Smooth muscle cell (in vitro differentiated cells): ENCODE measurements at regions not wholly inside any gene's neighbourhood (a gene's known extent, or its start where the extent isn't known, plus 50 kb on each side); places are given as distances from the start of the nearest gene placed in this dataset.

Source experiments
- DNase-seq: peaks from one replicate; lab custom pipeline; 2025; ENCODE audit not compliant: unreplicated experiment; lab: John Stamatoyannopoulos, UW
- H2AFZ ChIP-seq: fragments of 200-600 bp; sonication (generic); 2 replicates; pipeline ENCODE4 v1.6.0; 2016; ENCODE audit warnings: antibody characterized with exemption, low read depth, mild to moderate bottlenecking
- H3F3A ChIP-seq: fragments of 200-600 bp; sonication (generic); 2 replicates; pipeline ENCODE4 v1.6.0; 2017; ENCODE audit warnings: antibody characterized with exemption, low read depth
- H3K27ac ChIP-seq: fragments of 200-600 bp; sonication (generic); 2 replicates; pipeline ENCODE4 v1.5.1; 2016; ENCODE audit warnings: low read depth, mild to moderate bottlenecking
- H3K27me3 ChIP-seq: fragments of 200-600 bp; sonication (generic); 2 replicates; pipeline ENCODE4 v1.6.1; 2016; ENCODE audit warnings: low read depth, mild to moderate bottlenecking
- H3K36me3 ChIP-seq: fragments of 200-600 bp; sonication (generic); 2 replicates; pipeline ENCODE4 v1.5.1; 2016; ENCODE audit warnings: low read depth
- H3K4me1 ChIP-seq: fragments of 200-600 bp; sonication (generic); 2 replicates; pipeline ENCODE4 v1.5.1; 2016; ENCODE audit warnings: low read depth
- H3K4me2 ChIP-seq: fragments of 200-600 bp; sonication (generic); 2 replicates; pipeline ENCODE4 v1.6.0; 2016; ENCODE audit warnings: mild to moderate bottlenecking
- H3K4me3 ChIP-seq: fragments of 200-600 bp; sonication (generic); 2 replicates; pipeline ENCODE4 v1.5.1; 2016; ENCODE audit warnings: mild to moderate bottlenecking
- H3K79me2 ChIP-seq: fragments of 200-600 bp; sonication (generic); 2 replicates; pipeline ENCODE4 v1.6.0; 2016; ENCODE audit warnings: low read depth, mild to moderate bottlenecking
- H3K9ac ChIP-seq: fragments of 200-600 bp; sonication (generic); 2 replicates; pipeline ENCODE4 v1.6.0; 2016; ENCODE audit warnings: low read depth
- H3K9me3 ChIP-seq: fragments of 200-600 bp; sonication (generic); replicated peaks from 2 replicates; pipeline ENCODE4 v1.5.1; 2016; ENCODE audit warnings: low read depth
- H4K20me1 ChIP-seq: fragments of 200-600 bp; sonication (generic); 2 replicates; pipeline ENCODE4 v1.6.0; 2016; ENCODE audit warnings: low read depth
- CTCF ChIP-seq: fragments of 200-600 bp; sonication (generic); IDR thresholded peaks from 2 replicates; pipeline ENCODE4 v1.5.1; 2017; ENCODE audit warnings: borderline replicate concordance, mild to moderate bottlenecking, antibody characterized with exemption; ENCODE audit not compliant: insufficient read depth, poor library complexity, severe bottlenecking
- WGBS: methylation state at CpG from one replicate; pipeline ENCODE4 v1.1.7; 2016; ENCODE audit warnings: low lambda C conversion rate; 5-methylcytosine and 5-hydroxymethylcytosine counted together

- H3F3A ChIP-seq: no peaks in the 10 kb centered on the region
- no peak overlapping the region for H3K4me2 ChIP-seq
- H4K20me1 ChIP-seq: no peaks in the 10 kb centered on the region
- H3K9me3 ChIP-seq: no peaks in the 10 kb centered on the region
- H2AFZ ChIP-seq: no peak overlapping the region
- peaks cover 5% of the 10 kb centered on the region for H3K4me1 ChIP-seq
- WGBS: 63% methylated on average over 3 of the region's 3 CpGs
- H3K9ac ChIP-seq: no peak overlapping the region
- no peak for TF ChIP-seq CTCF
- H3K79me2 ChIP-seq: no peaks in the 10 kb centered on the region
- H3K27me3 ChIP-seq: no peaks in the 10 kb centered on the region
- no peaks in the 10 kb centered on the region for H3K36me3 ChIP-seq
- no peak for DNase-seq
- H3K4me3 ChIP-seq: no peak overlapping the region
- peak overlapping the region; percentile 33 for H3K27ac ChIP-seq
Observed at GRCh38 chr4:121216461-121216860, 52.3 kb upstream of the TNIP3 start.

GRCh38 chr4:121213940-121214339 is 49.8 kb upstream of the TNIP3 start:
- no peaks in the 10 kb centered on the region for H3K9me3 ChIP-seq
- TF ChIP-seq CTCF: no peak
- WGBS: 87% methylated on average over 7 of the region's 7 CpGs

More at GRCh38 chr4:121213940-121214339, 49.8 kb upstream of the TNIP3 start:
- DNase-seq: no peak
- Histone ChIP-seq H3K9ac (no peak overlapping the region), H3K36me3 (no peaks in the 10 kb centered on the region), H3K4me2 (no peak overlapping the region), H3K4me1 (peaks cover 6% of the 10 kb centered on the region), H2AFZ (no peak overlapping the region), H3K79me2 (no peaks in the 10 kb centered on the region), H3K27me3 (no peaks in the 10 kb centered on the region), H3K27ac (no peak overlapping the region), H4K20me1 (no peaks in the 10 kb centered on the region), H3F3A (no peaks in the 10 kb centered on the region), H3K4me3 (no peak overlapping the region)
